Spleen (tissue), 11 donors: ENCODE measurements at regions not wholly inside any gene's neighbourhood (a gene's known extent, or its start where the extent isn't known, plus 50 kb on each side); places are given as distances from the start of the nearest gene placed in this dataset.

Experiments
- DNase-seq: peaks from one replicate; pipeline ENCODE4 v3.0.0-alpha.2; 2020
- H3K27ac ChIP-seq, 8 donors: fragments of 200-600 bp; sonication (generic) in 7 of 8; 1 replicate in 4 of 8; 2 replicates in 4 of 8; pipeline versions ENCODE4 v1.5.0 to v1.8.0; 2016 to 2021; ENCODE audit warnings: inconsistent platforms in 4 of 8, mild to moderate bottlenecking in 4 of 8, moderate library complexity in 1 of 8
- H3K27me3 ChIP-seq, 7 donors: fragments of 200-600 bp; sonication (generic) in 6 of 7; replicated peaks in 1 of 7; 1 replicate in 4 of 7; 2 replicates in 3 of 7; pipeline versions ENCODE4 v1.5.0 to v1.8.0; 2016 to 2021; ENCODE audit warnings: inconsistent platforms in 3 of 7, mild to moderate bottlenecking in 1 of 7
- H3K36me3 ChIP-seq, 6 donors: fragments of 200-600 bp; sonication (generic) in 5 of 6; 1 replicate in 4 of 6; 2 replicates in 2 of 6; pipeline versions ENCODE4 v1.5.0 to v1.8.0; 2016 to 2021; ENCODE audit warnings: inconsistent platforms in 2 of 6
- H3K4me1 ChIP-seq, 6 donors: fragments of 200-600 bp; sonication (generic) in 5 of 6; 1 replicate in 3 of 6; 2 replicates in 3 of 6; pipeline versions ENCODE4 v1.5.0 to v1.8.0; 2016 to 2021; ENCODE audit warnings: inconsistent platforms in 3 of 6
- H3K4me3 ChIP-seq, 8 donors: fragments of 200-600 bp; sonication (generic) in 7 of 8; 1 replicate in 4 of 8; 2 replicates in 4 of 8; pipeline versions ENCODE4 v1.5.0 to v1.8.0; 2016 to 2021; ENCODE audit warnings: inconsistent platforms in 4 of 8, mild to moderate bottlenecking in 4 of 8, moderate library complexity in 2 of 8
- H3K9me3 ChIP-seq, 8 donors: fragments of 200-600 bp; sonication (generic) in 7 of 8; 1 replicate in 4 of 8; 2 replicates in 4 of 8; pipeline versions ENCODE4 v1.5.0 to v1.8.0; 2016 to 2021; ENCODE audit warnings: inconsistent platforms in 4 of 8
- CTCF ChIP-seq, 11 experiments: fragments of 200-600 bp in 7 of 11; fragments of 450-650 bp in 4 of 11; sonication (generic) in 4 of 11; IDR thresholded peaks in 8 of 11; conservative IDR thresholded peaks in 3 of 11; 1 replicate in 7 of 11; 2 replicates in 4 of 11; pipeline versions ENCODE4 v1.4.0 to v1.8.0; 2016 to 2021; ENCODE audit warnings: antibody characterized with exemption in 11 of 11, inconsistent platforms in 4 of 11, mild to moderate bottlenecking in 1 of 11
- POLR2A ChIP-seq, 3 donors: fragments of 450-650 bp; IDR thresholded peaks; one replicate each; pipeline ENCODE4 v1.5.1; 2017; ENCODE audit warnings: antibody characterized with exemption in 3 of 3, mild to moderate bottlenecking in 1 of 3
- POLR2AphosphoS5 ChIP-seq, 3 donors: sonication (generic); formaldehyde crosslinking; IDR thresholded peaks; one replicate each; pipeline ENCODE4 v1.5.1; 2017; ENCODE audit warnings: antibody characterized with exemption in 3 of 3
- WGBS, 5 donors: extraction: QIAGEN DNeasy Blood & Tissue Kit in 3 of 5; methylation state at CpG; one replicate each; pipeline versions ENCODE4 v1.1.5 to v1.1.7; 2013 to 2018; 5-methylcytosine and 5-hydroxymethylcytosine counted together
- intact Hi-C: fragments of 100-400 bp; cut with DNase I; formaldehyde crosslinking; loops from one replicate; pipeline ENCODE4 v1.15.0; 2023; ENCODE audit warnings: low total_unique reads
- donor health status: healthy with polysubstance abuse.
- donor health status: DM: no; HTN: no; CAD: no; lungs with moderate emphysema.
- donor health status: DM: no; HTN: no; CAD: no.
- donor health status: Bipolar disorder and iron deficiency.
- donor health status: healthy.
- donor health status: DM: no; HTN: no; CAD: no.
- donor health status: DM: yes; HTN: yes; CAD: no.

GRCh38 chr6:168152980-168153379 is 74.0 kb upstream of the FRMD1 start:
- Histone ChIP-seq H3K4me3 (no peak overlapping the region), H3K27ac (no peak overlapping the region), H3K4me1 (no peaks in the 10 kb centered on the region), H3K36me3 (no peaks in the 10 kb centered on the region), H3K27me3 (peaks cover 0 to 58% (median 0%) of the 10 kb centered on the region in 7 donors), H3K9me3 (no peaks in the 10 kb centered on the region)
- intact Hi-C loops: no loop called here
- TF ChIP-seq POLR2AphosphoS5 (IDR thresholded peaks at IDR 0.05) (no peak), POLR2A (IDR thresholded peaks at IDR 0.05) (no peak), CTCF (IDR thresholded peaks at IDR 0.05 in 8 of 11, conservative IDR thresholded peaks at IDR 0.05 in 3 of 11) (no peak)
- DNase-seq: no peak
- 44 to 60% (median 52%) methylated on average over 6 of the region's 6 CpGs for WGBS, 5 donors

GRCh38 chr6:168152306-168152963 is 73.4 kb upstream of the FRMD1 start:
- WGBS, 5 donors: 68 to 83% (median 77%) methylated on average over 17 to 18 of the region's 18 CpGs
- Histone ChIP-seq H3K4me3 (no peak overlapping the region), H3K27me3 (peaks cover 0 to 56% (median 0%) of the 10 kb centered on the region in 7 donors), H3K4me1 (no peaks in the 10 kb centered on the region), H3K9me3 (no peaks in the 10 kb centered on the region), H3K27ac (no peak overlapping the region), H3K36me3 (no peaks in the 10 kb centered on the region)
- no peak for DNase-seq
- intact Hi-C loops: no loop called here
- TF ChIP-seq POLR2AphosphoS5 (IDR thresholded peaks at IDR 0.05) (no peak), POLR2A (IDR thresholded peaks at IDR 0.05) (no peak), CTCF (IDR thresholded peaks at IDR 0.05 in 8 of 11, conservative IDR thresholded peaks at IDR 0.05 in 3 of 11) (no peak)

GRCh38 chr6:168150551-168151320 is 71.7 kb upstream of the FRMD1 start:
- no peaks in the 10 kb centered on the region for H3K36me3 ChIP-seq
- no peaks in the 10 kb centered on the region for H3K9me3 ChIP-seq
- H3K27ac ChIP-seq: no peak overlapping the region
- intact Hi-C loops: no loop called here
- no peak for DNase-seq
- 59 to 66% (median 61%) methylated on average over 28 of the region's 28 CpGs for WGBS, 5 donors
- H3K4me1 ChIP-seq: no peaks in the 10 kb centered on the region
- H3K4me3 ChIP-seq: no peak overlapping the region
- TF ChIP-seq POLR2A (IDR thresholded peaks at IDR 0.05) (no peak), CTCF (IDR thresholded peaks at IDR 0.05 in 8 of 11, conservative IDR thresholded peaks at IDR 0.05 in 3 of 11) (no peak), POLR2AphosphoS5 (IDR thresholded peaks at IDR 0.05) (no peak)
- peaks cover 0 to 55% (median 0%) of the 10 kb centered on the region in 7 donors for H3K27me3 ChIP-seq

GRCh38 chr6:168149015-168149414 is 70.0 kb upstream of the FRMD1 start:
- Histone ChIP-seq H3K36me3 (no peaks in the 10 kb centered on the region), H3K4me3 (no peak overlapping the region), H3K27ac (no peak overlapping the region), H3K4me1 (no peaks in the 10 kb centered on the region), H3K27me3 (peaks cover 0 to 54% (median 0%) of the 10 kb centered on the region in 7 donors), H3K9me3 (no peaks in the 10 kb centered on the region)
- no peak for TF ChIP-seq CTCF (IDR thresholded peaks at IDR 0.05 in 8 of 11, conservative IDR thresholded peaks at IDR 0.05 in 3 of 11)
- TF ChIP-seq POLR2AphosphoS5 (IDR thresholded peaks at IDR 0.05): no peak
- no peak for TF ChIP-seq POLR2A (IDR thresholded peaks at IDR 0.05)
- intact Hi-C loops: loop anchor here (10.0 kb wide), 1 partner anchor 196 kb away; no protein-coding TSS in a partner anchor
- WGBS, 5 donors: 63 to 68% (median 65%) methylated on average over 14 of the region's 14 CpGs
- DNase-seq: no peak
